IPS-18a (cell line): ENCODE measurements at regions not wholly inside any gene's neighbourhood (a gene's known extent, or its start where the extent isn't known, plus 50 kb on each side); places are given as distances from the start of the nearest gene placed in this dataset.

Experiments used
- H3K27ac ChIP-seq: one replicate; pipeline ENCODE4 v1.5.1; 2013; ENCODE audit warnings: low read length
- H3K27me3 ChIP-seq: one replicate; pipeline ENCODE4 v1.6.1; 2013; ENCODE audit warnings: mild to moderate bottlenecking, low read length; ENCODE audit not compliant: control insufficient read depth, insufficient read depth
- H3K36me3 ChIP-seq: one replicate; pipeline ENCODE4 v1.6.1; 2013; ENCODE audit warnings: low read depth, low read length; ENCODE audit not compliant: control insufficient read depth
- H3K4me1 ChIP-seq: one replicate; pipeline ENCODE4 v1.6.1; 2013; ENCODE audit warnings: low read depth, low read length; ENCODE audit not compliant: control insufficient read depth
- H3K4me3 ChIP-seq: one replicate; pipeline ENCODE4 v1.5.1; 2013; ENCODE audit warnings: low read length
- H3K9ac ChIP-seq: one replicate; pipeline ENCODE4 v1.6.1; 2013; ENCODE audit warnings: mild to moderate bottlenecking, low read length, moderate library complexity
- H3K9me3 ChIP-seq: one replicate; pipeline ENCODE4 v1.6.1; 2013; ENCODE audit warnings: low read depth, low read length; ENCODE audit not compliant: control insufficient read depth

- Histone ChIP-seq H3K9ac (no peak overlapping the region), H3K4me1 (no peaks in the 10 kb centered on the region), H3K27me3 (no peaks in the 10 kb centered on the region), H3K36me3 (no peaks in the 10 kb centered on the region), H3K9me3 (no peaks in the 10 kb centered on the region), H3K27ac (no peak overlapping the region), H3K4me3 (no peak overlapping the region)
These were observed 327.0 kb upstream of the NR5A2 start for GRCh38 chr1:199700551-199700950.

- H3K4me3 ChIP-seq, result no peak overlapping the region
- H3K9me3 ChIP-seq, result no peaks in the 10 kb centered on the region
- H3K9ac ChIP-seq, result no peak overlapping the region
- no peaks in the 10 kb centered on the region for H3K36me3 ChIP-seq
- H3K27ac ChIP-seq, result no peak overlapping the region
- H3K27me3 ChIP-seq, result no peaks in the 10 kb centered on the region
- no peaks in the 10 kb centered on the region for H3K4me1 ChIP-seq
These were observed 325.8 kb upstream of the NR5A2 start for GRCh38 chr1:199701726-199702125.

GRCh38 chr1:199704231-199704630 is 323.3 kb upstream of the NR5A2 start:
- no peaks in the 10 kb centered on the region for H3K9me3 ChIP-seq
- no peak overlapping the region for H3K4me3 ChIP-seq
- H3K9ac ChIP-seq, result no peak overlapping the region
- H3K27ac ChIP-seq, result no peak overlapping the region
- no peaks in the 10 kb centered on the region for H3K4me1 ChIP-seq
- H3K36me3 ChIP-seq, result no peaks in the 10 kb centered on the region
- no peaks in the 10 kb centered on the region for H3K27me3 ChIP-seq

DNA sequence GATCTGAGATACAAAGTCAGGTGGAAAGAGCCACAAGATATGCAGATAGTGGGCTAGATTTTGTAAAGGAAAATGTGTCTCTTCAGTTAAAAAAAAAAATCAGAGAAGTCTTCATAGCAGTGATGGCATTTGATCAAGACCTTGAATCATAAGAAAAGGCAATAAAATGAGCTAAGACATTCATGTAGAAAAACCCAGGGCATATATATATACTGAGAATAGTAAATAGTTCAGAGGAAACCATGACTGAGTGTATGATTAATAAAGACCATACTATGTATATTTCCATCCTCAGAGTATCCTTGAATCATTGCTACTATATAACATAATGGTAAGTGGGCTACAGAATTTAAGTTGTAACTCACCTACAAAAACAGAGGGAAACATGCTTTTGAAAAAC is 321.7 kb upstream of the NR5A2 start:
- H3K36me3 ChIP-seq, result no peaks in the 10 kb centered on the region
- H3K9me3 ChIP-seq, result no peaks in the 10 kb centered on the region
- H3K27ac ChIP-seq, result no peak overlapping the region
- H3K4me1 ChIP-seq, result no peaks in the 10 kb centered on the region
- no peaks in the 10 kb centered on the region for H3K27me3 ChIP-seq
- no peak overlapping the region for H3K9ac ChIP-seq
- H3K4me3 ChIP-seq, result no peak overlapping the region

GRCh38 chr1:199706826-199707606 is 320.5 kb upstream of the NR5A2 start:
- Histone ChIP-seq H3K27ac (no peak overlapping the region), H3K4me1 (no peaks in the 10 kb centered on the region), H3K27me3 (no peaks in the 10 kb centered on the region), H3K4me3 (no peak overlapping the region), H3K36me3 (no peaks in the 10 kb centered on the region), H3K9ac (no peak overlapping the region), H3K9me3 (no peaks in the 10 kb centered on the region)

DNA sequence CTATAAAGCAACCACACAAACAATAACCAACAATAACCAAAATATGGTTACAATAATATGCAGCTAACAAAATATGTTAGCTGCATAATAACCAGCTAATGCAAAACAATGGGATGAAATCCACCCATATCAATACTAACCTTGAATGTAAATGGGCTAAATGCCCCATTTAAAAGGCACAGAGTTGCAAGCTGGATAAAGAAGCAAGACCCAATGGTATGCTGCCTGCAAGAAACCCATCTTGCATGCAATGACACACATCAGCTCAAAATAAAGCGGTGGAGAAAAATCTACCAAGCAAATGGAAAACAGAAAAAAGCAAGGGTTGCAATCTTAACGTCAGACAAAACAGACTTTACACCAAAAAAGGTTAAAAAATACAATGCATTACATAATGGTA is 316.5 kb upstream of the NR5A2 start:
- Histone ChIP-seq H3K36me3 (no peaks in the 10 kb centered on the region), H3K4me3 (no peak overlapping the region), H3K4me1 (no peaks in the 10 kb centered on the region)

DNA sequence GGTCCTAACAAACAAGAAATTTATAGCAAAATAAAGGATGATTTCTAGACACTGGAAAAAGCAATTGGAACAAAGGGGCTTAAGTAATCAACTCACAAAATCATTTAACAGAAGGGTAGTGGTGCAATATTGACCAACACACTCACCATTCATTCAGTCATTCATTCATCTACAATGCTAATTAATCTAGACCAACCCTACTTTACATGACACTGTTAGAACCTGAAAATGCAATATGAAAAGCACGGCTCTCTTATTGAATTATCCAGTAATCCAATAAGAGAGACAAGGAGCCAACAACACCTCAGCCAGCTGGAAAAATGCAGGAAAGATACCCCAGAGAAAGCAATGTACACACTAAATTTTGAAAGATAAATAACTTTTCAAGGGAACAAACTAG is 310.8 kb upstream of the NR5A2 start:
- H3K27me3 ChIP-seq, result no peaks in the 10 kb centered on the region
- H3K36me3 ChIP-seq, result no peaks in the 10 kb centered on the region
- H3K9ac ChIP-seq, result no peak overlapping the region
- H3K9me3 ChIP-seq, result no peaks in the 10 kb centered on the region
- peaks cover 10% of the 10 kb centered on the region for H3K4me1 ChIP-seq
- H3K4me3 ChIP-seq, result no peak overlapping the region
- H3K27ac ChIP-seq, result no peak overlapping the region

More for the DNA sequence above, 316.5 kb upstream of the NR5A2 start:
- no peak overlapping the region for H3K9ac ChIP-seq
- H3K9me3 ChIP-seq, result no peaks in the 10 kb centered on the region
- no peak overlapping the region for H3K27ac ChIP-seq
- no peaks in the 10 kb centered on the region for H3K27me3 ChIP-seq

DNA sequence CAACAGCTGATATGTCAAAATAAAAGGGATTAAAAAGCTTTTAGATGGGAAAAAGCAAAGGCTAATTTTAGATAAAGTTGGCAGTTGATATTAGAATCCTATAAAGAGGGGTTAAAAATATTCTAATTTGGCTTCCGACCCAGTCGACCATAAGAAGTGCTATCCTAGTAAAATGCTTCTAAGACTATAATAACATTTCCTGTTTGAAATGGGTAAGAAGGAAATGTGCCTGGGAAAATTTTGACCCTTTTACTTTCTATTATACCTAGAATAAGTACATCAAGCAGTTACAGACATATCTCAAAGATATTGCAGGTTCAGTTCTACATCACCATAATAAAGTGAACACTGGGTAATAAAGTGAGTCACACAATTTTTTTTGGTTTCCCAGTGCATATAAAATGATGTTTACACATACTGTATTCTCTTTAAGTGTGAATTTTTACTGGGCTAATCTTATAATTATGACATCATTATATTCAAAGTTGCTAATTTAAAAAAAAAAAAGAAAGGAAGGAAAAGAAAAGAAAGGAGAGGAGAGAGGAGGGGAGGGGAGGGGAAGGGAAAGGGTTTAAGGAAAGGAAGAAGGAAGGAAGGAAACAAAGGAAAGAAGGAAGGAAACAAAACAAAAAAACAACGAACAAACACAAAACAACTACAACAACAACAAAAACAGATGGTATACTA is 308.2 kb upstream of the NR5A2 start:
- no peak overlapping the region for H3K9ac ChIP-seq
- H3K27me3 ChIP-seq, result no peaks in the 10 kb centered on the region
- no peak overlapping the region for H3K4me3 ChIP-seq
- no peak overlapping the region for H3K27ac ChIP-seq
- H3K9me3 ChIP-seq, result no peaks in the 10 kb centered on the region
- H3K36me3 ChIP-seq, result no peaks in the 10 kb centered on the region
- peaks cover 10% of the 10 kb centered on the region for H3K4me1 ChIP-seq

DNA sequence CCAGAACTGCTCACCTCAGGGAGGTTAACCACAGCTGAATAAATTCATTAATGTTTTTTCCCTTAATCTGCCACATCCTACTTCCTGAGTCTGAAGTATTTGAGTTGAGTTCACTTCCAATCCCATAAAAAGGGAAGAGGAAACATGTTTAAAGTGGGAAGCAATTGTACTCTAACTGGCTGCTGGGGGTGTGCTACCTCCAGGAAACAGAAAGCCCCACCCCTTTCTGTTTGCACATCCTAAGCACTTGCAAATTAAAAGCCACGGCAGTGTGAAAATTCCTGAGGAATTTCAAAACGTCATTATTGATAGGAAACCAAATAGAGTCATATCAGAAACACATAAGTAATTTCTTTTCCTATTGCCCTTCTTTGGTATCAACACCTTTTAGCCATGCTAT is 307.0 kb upstream of the NR5A2 start:
- Histone ChIP-seq H3K27ac (no peak overlapping the region), H3K4me1 (peaks cover 10% of the 10 kb centered on the region), H3K9ac (no peak overlapping the region), H3K36me3 (no peaks in the 10 kb centered on the region), H3K27me3 (no peaks in the 10 kb centered on the region), H3K4me3 (no peak overlapping the region), H3K9me3 (no peaks in the 10 kb centered on the region)

GRCh38 chr1:199721001-199721400 is 306.5 kb upstream of the NR5A2 start:
- no peaks in the 10 kb centered on the region for H3K27me3 ChIP-seq
- H3K27ac ChIP-seq, result no peak overlapping the region
- H3K9ac ChIP-seq, result no peak overlapping the region
- H3K36me3 ChIP-seq, result no peaks in the 10 kb centered on the region
- no peaks in the 10 kb centered on the region for H3K9me3 ChIP-seq
- peaks cover 10% of the 10 kb centered on the region for H3K4me1 ChIP-seq
- no peak overlapping the region for H3K4me3 ChIP-seq

GRCh38 chr1:199723250-199723956 is 304.1 kb upstream of the NR5A2 start:
- no peak overlapping the region for H3K27ac ChIP-seq
- peaks cover 6% of the 10 kb centered on the region for H3K4me1 ChIP-seq
- no peaks in the 10 kb centered on the region for H3K36me3 ChIP-seq
- H3K4me3 ChIP-seq, result no peak overlapping the region
- no peak overlapping the region for H3K9ac ChIP-seq
- H3K9me3 ChIP-seq, result no peaks in the 10 kb centered on the region
- no peaks in the 10 kb centered on the region for H3K27me3 ChIP-seq
